Body of pancreas (tissue), 4 donors: ENCODE measurements at regions not wholly inside any gene's neighbourhood (a gene's known extent, or its start where the extent isn't known, plus 50 kb on each side); places are given as distances from the start of the nearest gene placed in this dataset.

Source experiments
- CTCF ChIP-seq, 7 experiments: fragments of 450-650 bp in 4 of 7; fragments of 200-600 bp in 3 of 7; sonication (generic) in 3 of 7; IDR thresholded peaks; one replicate each; pipeline ENCODE4 v1.5.1; 2016 to 2019; ENCODE audit warnings: antibody characterized with exemption in 7 of 7
- POLR2A ChIP-seq, 3 donors: fragments of 450-650 bp; IDR thresholded peaks; one replicate each; pipeline ENCODE4 v1.6.1; 2016; ENCODE audit warnings: antibody characterized with exemption in 3 of 3, mild to moderate bottlenecking in 2 of 3

GRCh38 chr7:17033245-17033644, 151.5 kb upstream of the AGR3 start:
- no peak for TF ChIP-seq CTCF (IDR thresholded peaks at IDR 0.05)
- TF ChIP-seq POLR2A (IDR thresholded peaks at IDR 0.05) = no peak
